CD4-positive, alpha-beta memory T cell (primary cell): ENCODE measurements at regions not wholly inside any gene's neighbourhood (a gene's known extent, or its start where the extent isn't known, plus 50 kb on each side); places are given as distances from the start of the nearest gene placed in this dataset.

Experiments
- CTCF ChIA-PET: fragments of 350-600 bp; sonication (Branson Sonifier 250); formaldehyde crosslinking; loops from one replicate; lab custom pipeline; 2021; ENCODE audit warnings: inconsistent platforms; ENCODE audit not compliant: partially characterized antibody; lab: Charles Lee
- POLR2A ChIA-PET: fragments of 350-600 bp; sonication (Branson Sonifier 250); formaldehyde crosslinking; loops from one replicate; lab custom pipeline; 2021; ENCODE audit not compliant: partially characterized antibody; lab: Charles Lee
- DNase-seq, 5 donors: peaks; one replicate each; pipeline versions ENCODE4 v3.0.0 to v3.0.0-alpha.2; 2020 to 2022; ENCODE audit warnings: mixed read lengths in 1 of 5
- H3K27ac ChIP-seq: one replicate; pipeline ENCODE4 v1.7.0; 2013; ENCODE audit warnings: low read depth, low read length
- H3K27me3 ChIP-seq: 2 replicates; pipeline ENCODE4 v1.7.0; 2013; ENCODE audit warnings: mild to moderate bottlenecking, low read length, moderate library complexity; ENCODE audit not compliant: insufficient read depth
- H3K36me3 ChIP-seq: 2 replicates; pipeline ENCODE4 v1.7.0; 2013; ENCODE audit warnings: mild to moderate bottlenecking, low read length, moderate library complexity; ENCODE audit not compliant: insufficient read depth
- H3K4me1 ChIP-seq: 2 replicates; pipeline ENCODE4 v1.7.0; 2013; ENCODE audit warnings: mild to moderate bottlenecking, low read length, moderate library complexity; ENCODE audit not compliant: insufficient read depth
- H3K4me3 ChIP-seq, 2 donors: one replicate each; pipeline ENCODE4 v1.7.0; 2013; ENCODE audit warnings: low read length in 2 of 2, mild to moderate bottlenecking in 1 of 2
- H3K9me3 ChIP-seq, 2 donors: one replicate each; pipeline ENCODE4 v1.7.0; 2013; ENCODE audit warnings: low read length in 2 of 2, control low read depth in 1 of 2; ENCODE audit not compliant: control insufficient read depth in 1 of 2
- H3K27ac Mint-ChIP-seq, 7 donors: one replicate each; pipeline ENCODE4 v1.8.0; 2020 to 2021; ENCODE audit warnings: mixed read lengths in 7 of 7, mild to moderate bottlenecking in 6 of 7, inconsistent platforms in 3 of 7, moderate library complexity in 3 of 7
- H3K27me3 Mint-ChIP-seq, 2 donors: one replicate each; pipeline ENCODE4 v1.8.0; 2020 to 2021; ENCODE audit warnings: mixed read lengths in 2 of 2
- H3K36me3 Mint-ChIP-seq, 2 donors: one replicate each; pipeline ENCODE4 v1.8.0; 2020 to 2021; ENCODE audit warnings: mixed read lengths in 2 of 2, inconsistent platforms in 1 of 2, mild to moderate bottlenecking in 1 of 2
- H3K4me1 Mint-ChIP-seq, 4 donors: one replicate each; pipeline ENCODE4 v1.8.0; 2020 to 2021; ENCODE audit warnings: mixed read lengths in 4 of 4, mild to moderate bottlenecking in 1 of 4
- H3K4me3 Mint-ChIP-seq, 8 donors: one replicate each; pipeline ENCODE4 v1.8.0; 2020 to 2021; ENCODE audit warnings: mixed read lengths in 8 of 8, mild to moderate bottlenecking in 7 of 8, moderate library complexity in 6 of 8, inconsistent platforms in 3 of 8
- H3K9me3 Mint-ChIP-seq, 8 donors: one replicate each; pipeline ENCODE4 v1.8.0; 2020 to 2021; ENCODE audit warnings: mixed read lengths in 8 of 8, mild to moderate bottlenecking in 5 of 8, inconsistent platforms in 3 of 8, moderate library complexity in 1 of 8
- intact Hi-C: fragments of 100-400 bp; cut with micrococcal nuclease; formaldehyde crosslinking; loops from one replicate; pipeline ENCODE4 v1.15.1; 2023

DNA sequence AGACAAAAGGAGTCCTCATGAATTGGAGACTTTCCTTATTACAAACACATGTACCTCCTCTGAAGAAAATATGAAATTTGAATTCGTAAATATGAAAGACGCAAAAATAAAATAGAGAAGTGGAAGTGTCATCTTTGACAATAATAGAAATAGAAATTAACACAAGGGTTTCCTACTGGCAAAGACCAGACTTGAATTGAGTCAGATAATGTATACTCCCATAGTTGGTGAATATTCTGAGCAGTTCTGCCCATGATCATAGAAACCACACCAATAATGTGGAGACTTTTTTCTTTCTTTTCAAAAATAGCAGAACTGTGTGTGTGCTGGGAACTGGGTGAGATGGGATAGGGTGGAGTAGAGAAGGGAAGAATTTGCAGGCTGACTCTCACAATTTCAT, 277.7 kb upstream of the TET2 start:
- Histone ChIP-seq H3K4me3 (no peak overlapping the region), H3K27ac (no peak overlapping the region), H3K4me1 (no peaks in the 10 kb centered on the region), H3K9me3 (no peaks in the 10 kb centered on the region), H3K27me3 (no peaks in the 10 kb centered on the region), H3K36me3 (no peaks in the 10 kb centered on the region)
- Mint-ChIP-seq H3K9me3 (peaks cover 0 to 2% (median 0%) of the 10 kb centered on the region in 8 donors), H3K36me3 (no peaks in the 10 kb centered on the region), H3K27ac (no peak overlapping the region), H3K27me3 (peaks cover 1 to 2% of the 10 kb centered on the region in 2 donors), H3K4me1 (no peaks in the 10 kb centered on the region), H3K4me3 (no peak overlapping the region)
- ChIA-PET CTCF (no interaction called here), POLR2A (no interaction called here)
- no peak for DNase-seq
- intact Hi-C loops, result no loop called here

DNA sequence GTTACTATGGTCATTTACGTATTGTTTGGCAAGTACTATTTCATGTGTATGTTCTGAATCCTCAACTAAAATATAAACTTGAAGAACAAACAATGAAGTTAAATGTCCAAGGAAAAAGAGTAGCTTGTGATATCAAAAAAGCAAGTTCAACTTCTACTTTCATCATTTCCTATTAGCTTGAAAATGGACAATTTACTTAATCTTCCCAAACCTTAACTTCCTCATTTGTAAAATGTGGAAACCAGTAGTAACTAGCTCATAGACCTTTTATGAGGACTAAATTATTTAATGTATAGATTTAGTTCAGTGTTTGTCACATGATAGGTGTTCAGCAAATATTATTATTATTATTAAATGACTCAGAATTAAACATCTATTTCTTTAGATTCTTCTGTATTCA, 276.8 kb upstream of the TET2 start:
- Mint-ChIP-seq H3K4me3 (no peak overlapping the region), H3K9me3 (no peaks in the 10 kb centered on the region), H3K4me1 (no peaks in the 10 kb centered on the region), H3K27ac (no peak overlapping the region), H3K27me3 (peaks cover 1 to 2% of the 10 kb centered on the region in 2 donors), H3K36me3 (no peaks in the 10 kb centered on the region)
- intact Hi-C loops, result no loop called here
- no peaks in the 10 kb centered on the region for H3K4me1 ChIP-seq
- no peaks in the 10 kb centered on the region for H3K9me3 ChIP-seq
- ChIA-PET POLR2A (no interaction called here), CTCF (no interaction called here)
- DNase-seq, result no peak
- H3K27ac ChIP-seq, result no peak overlapping the region
- H3K36me3 ChIP-seq, result no peaks in the 10 kb centered on the region
- no peaks in the 10 kb centered on the region for H3K27me3 ChIP-seq
- no peak overlapping the region for H3K4me3 ChIP-seq

DNA sequence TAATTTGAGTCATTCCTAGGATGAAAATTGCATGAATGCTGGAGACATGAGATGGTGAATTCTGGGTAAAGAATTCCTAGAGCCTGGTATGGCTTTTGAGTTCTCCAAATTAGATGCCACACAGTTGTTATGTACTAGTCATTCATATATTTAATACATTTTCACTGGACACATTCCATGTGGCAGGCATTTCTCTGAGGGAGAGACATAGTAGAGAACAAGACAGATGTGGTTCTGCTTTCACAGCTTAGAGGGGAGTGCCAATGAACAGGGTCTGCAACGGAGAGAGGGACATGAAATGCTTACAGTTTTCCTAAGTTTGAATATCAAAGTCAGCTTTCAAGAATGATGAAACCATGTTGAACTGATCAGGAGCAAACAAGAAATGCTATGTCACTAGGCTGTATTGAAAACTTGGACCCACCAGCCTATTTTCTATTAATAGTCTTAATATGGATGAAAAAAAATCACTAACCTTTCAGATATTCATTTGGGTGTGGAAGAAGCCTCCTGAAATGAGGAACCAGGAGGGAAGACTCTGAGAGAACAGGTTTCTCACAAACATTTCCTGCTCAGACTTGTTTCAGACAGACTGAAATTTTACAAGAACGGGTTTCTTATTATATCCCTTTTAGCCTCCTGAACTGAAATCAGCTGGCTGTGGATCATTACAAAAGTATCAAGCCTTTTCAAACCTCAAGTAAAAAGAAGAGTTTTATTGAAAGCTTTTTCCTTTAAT, 276.0 kb upstream of the TET2 start:
- H3K4me3 ChIP-seq, result no peak overlapping the region
- DNase-seq, result no peak
- POLR2A ChIA-PET, result no interaction called here
- intact Hi-C loops, result no loop called here
- no peaks in the 10 kb centered on the region for H3K4me1 ChIP-seq
- no peaks in the 10 kb centered on the region for H3K36me3 ChIP-seq
- Mint-ChIP-seq H3K36me3 (no peaks in the 10 kb centered on the region), H3K4me1 (no peaks in the 10 kb centered on the region), H3K9me3 (no peaks in the 10 kb centered on the region), H3K27me3 (peaks cover 1 to 2% of the 10 kb centered on the region in 2 donors), H3K4me3 (no peak overlapping the region), H3K27ac (no peak overlapping the region)
- H3K9me3 ChIP-seq, result no peaks in the 10 kb centered on the region
- H3K27ac ChIP-seq, result no peak overlapping the region
- CTCF ChIA-PET, result interaction anchor here (1.2 kb wide), 1 partner anchor 10 kb away, joined by 5 read pairs; no protein-coding TSS in a partner anchor
- no peaks in the 10 kb centered on the region for H3K27me3 ChIP-seq

DNA sequence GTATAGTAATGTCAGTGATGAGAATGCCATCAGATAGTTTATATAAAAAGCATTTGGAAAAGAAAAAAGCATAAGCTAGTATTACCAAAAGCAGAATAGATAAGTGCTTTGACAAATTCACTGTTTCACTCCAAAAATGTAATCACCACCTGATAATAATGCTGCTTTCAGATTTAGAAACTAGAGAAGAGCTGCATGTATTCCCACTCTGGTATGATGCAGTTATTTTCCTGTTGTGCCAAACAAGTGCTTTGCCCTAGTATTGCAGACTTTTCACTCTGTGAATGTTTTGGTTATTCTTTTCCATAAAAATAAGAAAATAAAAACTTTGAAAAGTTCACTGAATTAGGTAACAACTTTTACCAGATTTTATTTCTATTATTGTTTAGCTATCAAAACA, 267.7 kb upstream of the TET2 start:
- H3K36me3 ChIP-seq, result no peaks in the 10 kb centered on the region
- no peaks in the 10 kb centered on the region for H3K27me3 Mint-ChIP-seq
- POLR2A ChIA-PET, result interaction anchor here (0.5 kb wide), 1 partner anchor 16 kb away, joined by 3 read pairs; no protein-coding TSS in a partner anchor

DNA sequence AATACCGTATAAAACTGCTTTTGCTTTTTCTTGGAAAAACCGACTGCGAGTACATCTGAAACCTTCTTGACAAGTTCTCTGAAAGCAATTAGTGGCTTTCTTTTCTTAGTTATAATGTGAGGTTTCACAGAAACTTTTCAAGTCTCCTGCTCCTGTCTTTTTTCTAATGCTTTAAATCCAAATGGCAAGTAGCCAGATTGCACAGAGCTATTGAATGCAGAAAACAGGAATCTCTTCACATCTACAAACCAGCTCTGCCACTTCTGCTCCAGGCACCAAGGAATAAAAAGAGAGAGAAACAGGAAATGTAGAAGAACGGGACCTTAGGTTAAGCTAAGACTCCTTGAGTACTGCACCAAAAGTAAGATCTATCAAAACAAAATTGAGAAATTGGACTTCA, 267.3 kb upstream of the TET2 start:
- no peak for DNase-seq
- ChIA-PET CTCF (no interaction called here), POLR2A (no interaction called here)
- intact Hi-C loops, result no loop called here
- peak overlapping the region in 5 of 8 donors; percentile 4 to 66 (median 42) for H3K4me3 Mint-ChIP-seq
- H3K36me3 Mint-ChIP-seq, result no peaks in the 10 kb centered on the region
- H3K27ac ChIP-seq, result no peak overlapping the region
- H3K36me3 ChIP-seq, result no peaks in the 10 kb centered on the region
- no peak overlapping the region for H3K4me3 ChIP-seq
- H3K9me3 Mint-ChIP-seq, result no peaks in the 10 kb centered on the region
- H3K27ac Mint-ChIP-seq, result no peak overlapping the region
- no peaks in the 10 kb centered on the region for H3K27me3 ChIP-seq
- no peaks in the 10 kb centered on the region for H3K4me1 ChIP-seq
- H3K27me3 Mint-ChIP-seq, result no peaks in the 10 kb centered on the region
- peaks cover 4 to 6% (median 5%) of the 10 kb centered on the region in 4 donors for H3K4me1 Mint-ChIP-seq
- no peaks in the 10 kb centered on the region for H3K9me3 ChIP-seq

More for the DNA sequence above, 267.7 kb upstream of the TET2 start:
- peaks cover 4 to 6% (median 5%) of the 10 kb centered on the region in 4 donors for H3K4me1 Mint-ChIP-seq
- intact Hi-C loops, result no loop called here
- CTCF ChIA-PET, result no interaction called here
- Histone ChIP-seq H3K9me3 (no peaks in the 10 kb centered on the region), H3K4me3 (no peak overlapping the region), H3K4me1 (no peaks in the 10 kb centered on the region), H3K27me3 (no peaks in the 10 kb centered on the region), H3K27ac (no peak overlapping the region)
- H3K27ac Mint-ChIP-seq, result no peak overlapping the region
- no peak overlapping the region for H3K4me3 Mint-ChIP-seq
- H3K9me3 Mint-ChIP-seq, result no peaks in the 10 kb centered on the region
- no peak for DNase-seq
- H3K36me3 Mint-ChIP-seq, result no peaks in the 10 kb centered on the region

DNA sequence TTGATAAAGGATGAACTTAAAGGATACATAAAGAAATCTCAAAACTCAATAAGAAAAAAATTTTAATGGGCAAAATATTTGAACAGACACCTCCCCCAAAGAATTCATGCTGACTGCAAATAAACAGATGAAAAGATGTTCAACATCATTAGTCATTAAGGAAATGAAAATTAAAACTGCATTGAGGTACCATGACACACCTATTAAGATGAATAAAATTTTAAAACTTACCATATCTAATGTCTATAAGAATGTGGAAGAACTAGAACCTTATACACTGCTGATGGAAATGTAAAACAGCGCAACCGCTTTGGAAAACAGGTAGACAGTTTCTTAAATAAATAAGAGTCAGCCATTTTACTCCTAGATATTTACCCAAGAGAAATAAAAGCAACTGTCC, 266.8 kb upstream of the TET2 start:
- Histone ChIP-seq H3K36me3 (no peaks in the 10 kb centered on the region), H3K4me3 (no peak overlapping the region), H3K27me3 (no peaks in the 10 kb centered on the region), H3K4me1 (no peaks in the 10 kb centered on the region), H3K9me3 (no peaks in the 10 kb centered on the region), H3K27ac (no peak overlapping the region)
- Mint-ChIP-seq H3K27me3 (no peaks in the 10 kb centered on the region), H3K27ac (no peak overlapping the region), H3K9me3 (no peaks in the 10 kb centered on the region), H3K36me3 (no peaks in the 10 kb centered on the region), H3K4me3 (peak overlapping the region in 2 of 8 donors; percentile 52 to 66), H3K4me1 (peaks cover 4 to 6% (median 5%) of the 10 kb centered on the region in 4 donors)
- ChIA-PET POLR2A (no interaction called here), CTCF (no interaction called here)
- intact Hi-C loops, result no loop called here
- no peak for DNase-seq

DNA sequence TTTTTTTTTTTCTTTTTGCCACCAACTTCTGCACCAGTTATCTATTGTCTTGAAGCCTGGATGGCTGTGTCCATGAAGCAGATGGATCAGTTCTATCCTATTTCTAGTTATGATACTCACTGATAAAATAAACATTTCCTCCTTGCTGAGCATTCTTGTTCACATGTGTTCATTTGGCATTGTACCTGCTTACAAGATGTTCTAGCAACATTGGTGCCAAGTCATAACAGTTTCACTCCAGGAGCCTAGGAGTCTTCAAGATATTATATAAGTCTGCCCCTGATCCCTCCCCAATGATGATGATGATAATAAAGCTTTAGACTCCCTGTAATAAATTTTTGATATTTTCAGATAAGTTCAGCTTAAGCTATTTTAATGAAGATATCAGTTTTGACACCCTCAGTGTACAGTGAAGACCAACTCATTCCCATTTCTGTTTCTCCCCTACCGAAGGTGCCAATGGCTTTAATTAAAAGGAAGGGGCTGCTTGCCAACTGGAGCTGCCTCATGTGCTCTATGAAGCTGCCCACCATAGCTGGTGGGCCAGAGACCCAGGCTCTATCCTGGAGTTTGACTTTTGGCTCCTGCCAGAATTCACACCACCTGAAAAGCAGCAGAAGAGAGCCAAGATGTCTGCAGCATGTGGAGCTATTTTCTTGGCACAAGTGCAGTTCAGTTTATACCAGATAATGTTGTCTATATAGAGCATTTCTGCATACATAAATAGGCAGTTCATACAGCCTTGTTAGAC, 265.4 kb upstream of the TET2 start:
- Histone ChIP-seq H3K4me1 (no peaks in the 10 kb centered on the region), H3K9me3 (no peaks in the 10 kb centered on the region), H3K27me3 (no peaks in the 10 kb centered on the region), H3K36me3 (no peaks in the 10 kb centered on the region), H3K27ac (no peak overlapping the region), H3K4me3 (no peak overlapping the region)
- intact Hi-C loops, result no loop called here
- ChIA-PET POLR2A (no interaction called here), CTCF (no interaction called here)
- Mint-ChIP-seq H3K9me3 (no peaks in the 10 kb centered on the region), H3K27ac (no peak overlapping the region), H3K4me1 (peaks cover 4 to 6% (median 5%) of the 10 kb centered on the region in 4 donors), H3K27me3 (no peaks in the 10 kb centered on the region), H3K36me3 (no peaks in the 10 kb centered on the region), H3K4me3 (no peak overlapping the region)
- DNase-seq, result no peak
